Activated CD4-positive, alpha-beta T cell treated with anti-CD3 and anti-CD28 coated beads for 1 hour (primary cell): ENCODE measurements at regions not wholly inside any gene's neighbourhood (a gene's known extent, or its start where the extent isn't known, plus 50 kb on each side); places are given as distances from the start of the nearest gene placed in this dataset.

Experiments used
- DNase-seq: peaks from one replicate; pipeline ENCODE4 v3.0.0-alpha.2; 2020

GRCh38 chr2:126748188-126748760 is 92.3 kb downstream of the GYPC start:
- no peak for DNase-seq

- DNase-seq: no peak
These were observed 93.1 kb downstream of the GYPC start for GRCh38 chr2:126748929-126749518.

- no peak for DNase-seq
These were observed 93.6 kb downstream of the GYPC start for GRCh38 chr2:126749537-126749936.

GRCh38 chr2:126750506-126750905 is 94.5 kb downstream of the GYPC start:
- DNase-seq: no peak

- no peak for DNase-seq
These were observed 95.5 kb downstream of the GYPC start for GRCh38 chr2:126751477-126751876.

GRCh38 chr2:126752876-126753275 is 96.9 kb downstream of the GYPC start:
- no peak for DNase-seq

- DNase-seq: no peak
These were observed 97.7 kb downstream of the GYPC start for GRCh38 chr2:126753501-126754212.

GRCh38 chr2:126754240-126755004 is 98.5 kb downstream of the GYPC start:
- no peak for DNase-seq

GRCh38 chr2:126756125-126756524 is 100.2 kb downstream of the GYPC start:
- no peak for DNase-seq

- no peak for DNase-seq
These were observed 105.5 kb downstream of the GYPC start for GRCh38 chr2:126761256-126761980.

- DNase-seq: no peak
These were observed 106.3 kb downstream of the GYPC start for GRCh38 chr2:126761981-126762878.

- DNase-seq: no peak
These were observed 108.8 kb downstream of the GYPC start for GRCh38 chr2:126764686-126765265.

GRCh38 chr2:126765395-126765794 is 109.4 kb downstream of the GYPC start:
- no peak for DNase-seq

GRCh38 chr2:126766295-126766968 is 110.5 kb downstream of the GYPC start:
- no peak for DNase-seq

- no peak for DNase-seq
These were observed 111.0 kb downstream of the GYPC start for GRCh38 chr2:126766969-126767296.

- DNase-seq: no peak
These were observed 113.2 kb downstream of the GYPC start for GRCh38 chr2:126769118-126769517.

GRCh38 chr2:126770466-126770865 is 114.5 kb downstream of the GYPC start:
- no peak for DNase-seq

GRCh38 chr2:126771094-126771493 is 115.1 kb downstream of the GYPC start:
- DNase-seq: no peak

- DNase-seq: no peak
These were observed 115.7 kb downstream of the GYPC start for GRCh38 chr2:126771501-126772195.

- DNase-seq: no peak
These were observed 118.3 kb downstream of the GYPC start for GRCh38 chr2:126774290-126774689.
